H9 (cell line): ENCODE measurements at regions not wholly inside any gene's neighbourhood (a gene's known extent, or its start where the extent isn't known, plus 50 kb on each side); places are given as distances from the start of the nearest gene placed in this dataset.

Source experiments
- DNase-seq: peaks from one replicate; pipeline ENCODE4 v3.0.0-alpha.2; 2017
- H2AFZ ChIP-seq: one replicate; pipeline ENCODE4 v1.6.1; 2013; ENCODE audit warnings: mild to moderate bottlenecking, low read length, control low read depth, moderate library complexity
- H2AK5ac ChIP-seq: 2 replicates; pipeline ENCODE4 v1.6.1; 2013; ENCODE audit warnings: low read length, control low read depth, mixed read lengths; ENCODE audit not compliant: insufficient read length
- H2BK120ac ChIP-seq: one replicate; pipeline ENCODE4 v1.6.1; 2013; ENCODE audit warnings: low read depth, mild to moderate bottlenecking, low read length, control low read depth, inconsistent platforms; ENCODE audit not compliant: poor library complexity, severe bottlenecking
- H2BK12ac ChIP-seq: 2 replicates; pipeline ENCODE4 v1.6.1; 2013; ENCODE audit warnings: low read length, control low read depth, mixed read lengths, low read depth; ENCODE audit not compliant: insufficient read length
- H2BK15ac ChIP-seq: 2 replicates; pipeline ENCODE4 v1.6.1; 2013; ENCODE audit warnings: low read depth, low read length, control low read depth
- H2BK20ac ChIP-seq: one replicate; pipeline ENCODE4 v1.6.1; 2013; ENCODE audit warnings: low read depth, mild to moderate bottlenecking, low read length, control low read depth, inconsistent platforms; ENCODE audit not compliant: poor library complexity, severe bottlenecking
- H2BK5ac ChIP-seq: 2 replicates; pipeline ENCODE4 v1.6.1; 2013; ENCODE audit warnings: low read length, control low read depth, mixed read lengths; ENCODE audit not compliant: insufficient read length
- H3K14ac ChIP-seq: 2 replicates; pipeline ENCODE4 v1.6.1; 2013; ENCODE audit warnings: low read length, control low read depth; ENCODE audit not compliant: insufficient read depth
- H3K18ac ChIP-seq: 2 replicates; pipeline ENCODE4 v1.6.1; 2013; ENCODE audit warnings: low read depth, mild to moderate bottlenecking, mixed read lengths, low read length, control low read depth; ENCODE audit not compliant: insufficient read length
- H3K23ac ChIP-seq: 2 replicates; pipeline ENCODE4 v1.6.1; 2013; ENCODE audit warnings: low read length, control low read depth, mixed read lengths, low read depth; ENCODE audit not compliant: insufficient read length
- H3K23me2 ChIP-seq: 2 replicates; pipeline ENCODE4 v1.6.1; 2013; ENCODE audit warnings: low read depth, mild to moderate bottlenecking, mixed read lengths, low read length, control low read depth; ENCODE audit not compliant: insufficient read length, poor library complexity, severe bottlenecking
- H3K27ac ChIP-seq: 2 replicates; pipeline ENCODE4 v1.5.1; 2013; ENCODE audit warnings: low read length, control low read depth, mixed read lengths, low read depth; ENCODE audit not compliant: insufficient read length
- H3K27me3 ChIP-seq: 2 replicates; pipeline ENCODE4 v1.6.1; 2013; ENCODE audit warnings: low read length, control low read depth, inconsistent platforms; ENCODE audit not compliant: insufficient read depth
- H3K4ac ChIP-seq: 2 replicates; pipeline ENCODE4 v1.6.1; 2013; ENCODE audit warnings: low read depth, mild to moderate bottlenecking, control low read depth, inconsistent platforms, low read length, moderate library complexity
- H3K4me1 ChIP-seq: 2 replicates; pipeline ENCODE4 v1.6.1; 2013; ENCODE audit warnings: low read length, control low read depth, inconsistent platforms; ENCODE audit not compliant: insufficient read depth
- H3K4me2 ChIP-seq: 2 replicates; pipeline ENCODE4 v1.6.1; 2013; ENCODE audit warnings: low read length, control low read depth, mixed read lengths; ENCODE audit not compliant: insufficient read length, insufficient read depth
- H3K56ac ChIP-seq: 2 replicates; pipeline ENCODE4 v1.6.1; 2013; ENCODE audit warnings: low read depth, mild to moderate bottlenecking, mixed read lengths, low read length, control low read depth; ENCODE audit not compliant: insufficient read length
- H3K79me1 ChIP-seq: 2 replicates; pipeline ENCODE4 v1.6.1; 2013; ENCODE audit warnings: low read depth, mild to moderate bottlenecking, moderate library complexity, low read length, control low read depth, inconsistent platforms; ENCODE audit not compliant: insufficient read depth, poor library complexity, severe bottlenecking
- H3K79me2 ChIP-seq: 2 replicates; pipeline ENCODE4 v1.6.1; 2013; ENCODE audit warnings: low read length, control low read depth, inconsistent platforms; ENCODE audit not compliant: insufficient read depth
- H3K9ac ChIP-seq: 2 replicates; pipeline ENCODE4 v1.6.1; 2013; ENCODE audit warnings: low read length, control low read depth, mixed read lengths; ENCODE audit not compliant: insufficient read length; ENCODE audit errors: extremely low read depth
- H3K9me3 ChIP-seq: one replicate; pipeline ENCODE4 v1.6.1; 2013; ENCODE audit warnings: low read depth, low read length, inconsistent platforms; ENCODE audit not compliant: control insufficient read depth
- H3T11ph ChIP-seq: one replicate; pipeline ENCODE4 v1.6.1; 2013; ENCODE audit warnings: mild to moderate bottlenecking, low read length, control low read depth, inconsistent platforms
- H4K20me1 ChIP-seq: one replicate; pipeline ENCODE4 v1.6.1; 2013; ENCODE audit not compliant: control insufficient read depth, insufficient read length, insufficient read depth
- H4K5ac ChIP-seq: 2 replicates; pipeline ENCODE4 v1.6.1; 2013; ENCODE audit warnings: low read depth, mild to moderate bottlenecking, mixed read lengths, low read length, control low read depth; ENCODE audit not compliant: insufficient read length
- H4K8ac ChIP-seq: replicated peaks from 2 replicates; pipeline ENCODE4 v1.6.1; 2013; ENCODE audit warnings: low read length, control low read depth, mixed read lengths, low read depth; ENCODE audit not compliant: insufficient read length
- H4K91ac ChIP-seq: 2 replicates; pipeline ENCODE4 v1.6.1; 2013; ENCODE audit warnings: low read depth, mild to moderate bottlenecking, moderate library complexity, mixed read lengths, low read length, control low read depth; ENCODE audit not compliant: insufficient read length
- H3K27ac Mint-ChIP-seq, 3 experiments: 2 replicates in 2 of 3; 3 replicates in 1 of 3; pipeline ENCODE4 v1.8.0; 2020 to 2021; ENCODE audit warnings: mixed read lengths in 3 of 3, mild to moderate bottlenecking in 1 of 3, moderate library complexity in 1 of 3
- H3K27me3 Mint-ChIP-seq: 2 replicates; pipeline ENCODE4 v1.8.0; 2021; ENCODE audit warnings: low read depth, mild to moderate bottlenecking, moderate library complexity, mixed read lengths
- H3K36me3 Mint-ChIP-seq, 3 experiments: 2 replicates in 2 of 3; 3 replicates in 1 of 3; pipeline ENCODE4 v1.8.0; 2020 to 2021; ENCODE audit warnings: low read depth in 3 of 3, mixed read lengths in 3 of 3; ENCODE audit not compliant: insufficient read depth in 1 of 3
- H3K4me1 Mint-ChIP-seq, 2 experiments: 2 replicates each; pipeline ENCODE4 v1.8.0; 2020; ENCODE audit warnings: mixed read lengths in 2 of 2
- H3K4me3 Mint-ChIP-seq, 2 experiments: 2 replicates in 1 of 2; 3 replicates in 1 of 2; pipeline ENCODE4 v1.8.0; 2020 to 2021; ENCODE audit warnings: mild to moderate bottlenecking in 2 of 2, mixed read lengths in 2 of 2, moderate library complexity in 1 of 2
- H3K9me3 Mint-ChIP-seq, 2 experiments: 2 replicates in 1 of 2; 3 replicates in 1 of 2; pipeline ENCODE4 v1.8.0; 2020; ENCODE audit warnings: mild to moderate bottlenecking in 2 of 2, mixed read lengths in 2 of 2, moderate library complexity in 1 of 2
- CTCF ChIP-seq: fragments of 200-600 bp; sonication (generic); conservative IDR thresholded peaks from 3 replicates; pipeline ENCODE4 v1.8.0; 2021; ENCODE audit warnings: antibody characterized with exemption, mild to moderate bottlenecking
- WGBS: extraction: QIAGEN DNeasy Blood & Tissue Kit; methylation state at CpG from one replicate; pipeline ENCODE4 v1.1.7; 2013; ENCODE audit warnings: missing lambda C conversion rate, low lambda C conversion rate, mixed read lengths; ENCODE audit not compliant: insufficient read length; ENCODE audit errors: extremely low coverage; 5-methylcytosine and 5-hydroxymethylcytosine counted together

GRCh38 chr17:33786478-33786877 is 468.6 kb upstream of the CCL2 start:
- Histone ChIP-seq H3K9me3 (no peaks in the 10 kb centered on the region), H4K20me1 (no peaks in the 10 kb centered on the region), H2BK5ac (no peak overlapping the region), H3T11ph (no peak overlapping the region), H4K8ac (no peak overlapping the region), H3K4me2 (no peak overlapping the region), H3K27me3 (no peaks in the 10 kb centered on the region; the same call in 1 of the 2 replicates), H3K27ac (no peak overlapping the region), H3K79me2 (no peaks in the 10 kb centered on the region), H3K9ac (no peak overlapping the region), H3K14ac (no peak overlapping the region), H2AK5ac (no peak overlapping the region), H3K56ac (no peak overlapping the region), H3K23me2 (no peaks in the 10 kb centered on the region), H4K5ac (no peak overlapping the region), H2BK12ac (no peak overlapping the region), H3K79me1 (no peaks in the 10 kb centered on the region), H2BK120ac (no peak overlapping the region), H2BK20ac (no peak overlapping the region), H3K4ac (no peak overlapping the region), H3K4me1 (no peaks in the 10 kb centered on the region), H3K23ac (no peak overlapping the region), H4K91ac (no peak overlapping the region), H2BK15ac (no peak overlapping the region), H3K18ac (no peak overlapping the region), H2AFZ (no peak overlapping the region)
- DNase-seq = no peak
- Mint-ChIP-seq H3K9me3 (no peaks in the 10 kb centered on the region), H3K4me3 (no peak overlapping the region), H3K4me1 (no peaks in the 10 kb centered on the region), H3K27ac (peak overlapping the region in 1 of 3 experiments; percentile 10; a peak in 1 of 7 replicates), H3K27me3 (no peaks in the 10 kb centered on the region; the same call in 1 of the 2 replicates), H3K36me3 (no peaks in the 10 kb centered on the region)
- WGBS = no CpG with 5 or more reads among the region's 1 CpG
- TF ChIP-seq CTCF = no peak
